WTC11 (cell line): ENCODE measurements at regions not wholly inside any gene's neighbourhood (a gene's known extent, or its start where the extent isn't known, plus 50 kb on each side); places are given as distances from the start of the nearest gene placed in this dataset.

Source experiments
- ATAC-seq: fragments of 200-7000 bp; cut with Tn5 transposase; 2 replicates; pipeline ENCODE4 v1.10.0; 2021; ENCODE audit warnings: mild to moderate bottlenecking, moderate library complexity
- CTCF ChIA-PET: fragments of 300-600 bp; sonication (Branson Sonifier 250); formaldehyde crosslinking; loops from one replicate; lab custom pipeline; 2021; ENCODE audit warnings: antibody characterized with exemption; lab: Charles Lee
- POLR2A ChIA-PET: fragments of 350-600 bp; sonication (Branson Sonifier 250); formaldehyde crosslinking; loops from one replicate; lab custom pipeline; 2021; ENCODE audit warnings: antibody characterized with exemption; lab: Charles Lee
- DNase-seq: peaks from one replicate; pipeline ENCODE4 v3.0.0; 2021; ENCODE audit warnings: low spot score
- H3K27ac Mint-ChIP-seq: 2 replicates; pipeline ENCODE4 v1.8.0; 2021; ENCODE audit warnings: mixed read lengths
- H3K27me3 Mint-ChIP-seq: 2 replicates; pipeline ENCODE4 v1.8.0; 2021; ENCODE audit warnings: low read depth, mild to moderate bottlenecking, moderate library complexity, mixed read lengths
- H3K36me3 Mint-ChIP-seq: 2 replicates; pipeline ENCODE4 v1.8.0; 2021; ENCODE audit warnings: mixed read lengths
- H3K4me1 Mint-ChIP-seq: 2 replicates; pipeline ENCODE4 v1.8.0; 2022; ENCODE audit warnings: mixed read lengths
- H3K4me3 Mint-ChIP-seq: 2 replicates; pipeline ENCODE4 v1.8.0; 2021; ENCODE audit warnings: mild to moderate bottlenecking, moderate library complexity, mixed read lengths
- H3K9me3 Mint-ChIP-seq: 2 replicates; pipeline ENCODE4 v1.8.0; 2021; ENCODE audit warnings: mixed read lengths
- ATF2 ChIP-seq: sonication (generic); formaldehyde crosslinking; IDR thresholded peaks from 2 replicates; pipeline ENCODE4 v1.8.1; 2022; ENCODE audit warnings: low read depth, missing genetic modification reagents, borderline replicate concordance
- ATF6 ChIP-seq: sonication (generic); formaldehyde crosslinking; IDR thresholded peaks from 2 replicates; pipeline ENCODE4 v1.8.1; 2023; ENCODE audit warnings: mild to moderate bottlenecking, missing genetic modification reagents
- CBFB ChIP-seq: sonication (generic); formaldehyde crosslinking; IDR thresholded peaks from 2 replicates; pipeline ENCODE4 v1.8.1; 2022; ENCODE audit warnings: mild to moderate bottlenecking, low read depth, missing genetic modification reagents
- CDX4 ChIP-seq: fragments of 250-450 bp; sonication (Bioruptor Pico); IDR thresholded peaks from 2 replicates; pipeline ENCODE4 v1.9.0; 2021; ENCODE audit warnings: moderate library complexity, mild to moderate bottlenecking, inconsistent platforms, borderline replicate concordance
- E2F1 ChIP-seq: sonication (generic); formaldehyde crosslinking; IDR thresholded peaks from 2 replicates; pipeline ENCODE4 v1.8.0; 2022; ENCODE audit warnings: mild to moderate bottlenecking, missing genetic modification reagents
- GABPB1 ChIP-seq: sonication (generic); formaldehyde crosslinking; IDR thresholded peaks from 2 replicates; pipeline ENCODE4 v1.8.1; 2023; ENCODE audit warnings: mild to moderate bottlenecking, missing genetic modification reagents
- GTF2I ChIP-seq: fragments of 250-450 bp; sonication (Bioruptor Pico); conservative IDR thresholded peaks from 2 replicates; pipeline ENCODE4 v1.4.0; 2021; ENCODE audit warnings: mild to moderate bottlenecking
- MAX ChIP-seq: sonication (generic); formaldehyde crosslinking; IDR thresholded peaks from 2 replicates; pipeline ENCODE4 v1.8.0; 2022; ENCODE audit warnings: mild to moderate bottlenecking, missing genetic modification reagents
- NR1H2 ChIP-seq: sonication (generic); formaldehyde crosslinking; IDR thresholded peaks from 2 replicates; pipeline ENCODE4 v1.9.0; 2021; ENCODE audit warnings: mild to moderate bottlenecking, moderate library complexity, missing genetic modification reagents
- NR2C2 ChIP-seq: sonication (generic); formaldehyde crosslinking; IDR thresholded peaks from 2 replicates; pipeline ENCODE4 v1.8.0; 2022; ENCODE audit warnings: mild to moderate bottlenecking, missing genetic modification reagents
- OVOL2 ChIP-seq: fragments of 250-450 bp; sonication (Bioruptor Pico); IDR thresholded peaks from 2 replicates; pipeline ENCODE4 v1.9.0; 2021; ENCODE audit warnings: mild to moderate bottlenecking, borderline replicate concordance
- PRRX2 ChIP-seq: fragments of 250-450 bp; sonication (Bioruptor Pico); IDR thresholded peaks from 2 replicates; pipeline ENCODE4 v1.8.0; 2021; ENCODE audit warnings: mild to moderate bottlenecking
- SOX15 ChIP-seq: fragments of 250-450 bp; sonication (Bioruptor Pico); IDR thresholded peaks from 2 replicates; pipeline ENCODE4 v1.9.0; 2021; ENCODE audit warnings: mild to moderate bottlenecking
- SP1 ChIP-seq: sonication (generic); formaldehyde crosslinking; conservative IDR thresholded peaks from 2 replicates; pipeline ENCODE4 v1.8.1; 2022; ENCODE audit warnings: missing genetic modification reagents
- TEAD1 ChIP-seq: sonication (generic); formaldehyde crosslinking; IDR thresholded peaks from 2 replicates; pipeline ENCODE4 v1.8.0; 2022; ENCODE audit warnings: mild to moderate bottlenecking, missing genetic modification reagents
- ZNF138 ChIP-seq: sonication (generic); formaldehyde crosslinking; conservative IDR thresholded peaks from 2 replicates; pipeline ENCODE4 v1.8.1; 2022; ENCODE audit warnings: mild to moderate bottlenecking, moderate library complexity, missing genetic modification reagents
- ZNF317 ChIP-seq: sonication (generic); formaldehyde crosslinking; IDR thresholded peaks from 2 replicates; pipeline ENCODE4 v1.8.1; 2023; ENCODE audit warnings: low read depth, mild to moderate bottlenecking, moderate library complexity, missing genetic modification reagents, borderline replicate concordance
- ZNF423 ChIP-seq: fragments of 250-450 bp; sonication (Bioruptor Pico); IDR thresholded peaks from 2 replicates; pipeline ENCODE4 v2.1.2; 2022; ENCODE audit warnings: mild to moderate bottlenecking, moderate library complexity
- ZNF425 ChIP-seq: fragments of 250-450 bp; sonication (Bioruptor Pico); conservative IDR thresholded peaks from 2 replicates; pipeline ENCODE4 v1.9.0; 2021; ENCODE audit warnings: mild to moderate bottlenecking
- TF ChIP-seq, protein P1 (sequence below): sonication (generic); formaldehyde crosslinking; IDR thresholded peaks from 2 replicates; pipeline ENCODE4 v1.8.0; 2022; ENCODE audit warnings: mild to moderate bottlenecking, missing genetic modification reagents

- TF ChIP-seq ATF2 (CRISPR knock-in tag), result no peak
- no peak for TF ChIP-seq ATF6 (CRISPR knock-in tag)
- TF ChIP-seq MAX, result no peak
Observed at GRCh38 chr16:73248316-73248715, 200.4 kb upstream of the ZFHX3 start (continued).

DNA sequence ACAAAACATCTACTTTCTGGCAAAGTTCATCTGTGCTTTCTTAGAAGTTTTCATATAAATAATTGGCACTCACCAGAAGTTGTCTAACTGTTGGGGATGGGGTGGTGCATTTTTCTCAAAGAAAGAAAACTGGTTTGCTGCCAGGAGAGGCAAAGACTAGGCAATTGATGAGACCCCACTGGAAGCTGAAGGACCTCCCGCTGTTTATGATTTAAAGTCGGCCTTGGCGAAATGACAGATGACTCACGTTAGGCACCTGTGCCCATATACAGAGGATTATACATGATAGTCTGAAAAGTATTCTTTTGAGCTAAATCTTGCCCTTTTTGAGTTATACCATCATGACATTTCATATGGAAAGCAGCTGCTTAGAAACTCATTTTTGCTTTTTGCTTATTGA is 193.0 kb upstream of the ZFHX3 start:
- Mint-ChIP-seq H3K27me3 (no peaks in the 10 kb centered on the region), H3K9me3 (no peaks in the 10 kb centered on the region), H3K36me3 (no peaks in the 10 kb centered on the region), H3K4me1 (no peaks in the 10 kb centered on the region), H3K27ac (no peak overlapping the region), H3K4me3 (no peak overlapping the region)
- DNase-seq (no peak), ATAC-seq (no peak)
- ChIA-PET POLR2A (no interaction called here), CTCF (no interaction called here)
- TF ChIP-seq ZNF317 (no peak), GTF2I (CRISPR knock-in tag) (no peak), ZNF425 (CRISPR knock-in tag) (no peak), OVOL2 (CRISPR knock-in tag) (no peak), MAX (no peak), CBFB (no peak), SOX15 (CRISPR knock-in tag) (no peak), TEAD1 (CRISPR knock-in tag) (no peak), E2F1 (CRISPR knock-in tag) (no peak), NR1H2 (CRISPR knock-in tag) (no peak), ZNF138 (CRISPR knock-in tag) (no peak), CDX4 (CRISPR knock-in tag) (no peak), GABPB1 (no peak), SP1 (no peak), NR2C2 (CRISPR knock-in tag) (no peak), PRRX2 (no peak), ZNF423 (CRISPR knock-in tag) (no peak)
- TF ChIP-seq, protein P1, sequence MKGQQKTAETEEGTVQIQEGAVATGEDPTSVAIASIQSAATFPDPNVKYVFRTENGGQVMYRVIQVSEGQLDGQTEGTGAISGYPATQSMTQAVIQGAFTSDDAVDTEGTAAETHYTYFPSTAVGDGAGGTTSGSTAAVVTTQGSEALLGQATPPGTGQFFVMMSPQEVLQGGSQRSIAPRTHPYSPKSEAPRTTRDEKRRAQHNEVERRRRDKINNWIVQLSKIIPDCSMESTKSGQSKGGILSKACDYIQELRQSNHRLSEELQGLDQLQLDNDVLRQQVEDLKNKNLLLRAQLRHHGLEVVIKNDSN, result no peak
